ENCODE measurements at regions not wholly inside any gene's neighbourhood (a gene's known extent, or its start where the extent isn't known, plus 50 kb on each side); places are given as distances from the start of the nearest gene placed in this dataset.

DNA sequence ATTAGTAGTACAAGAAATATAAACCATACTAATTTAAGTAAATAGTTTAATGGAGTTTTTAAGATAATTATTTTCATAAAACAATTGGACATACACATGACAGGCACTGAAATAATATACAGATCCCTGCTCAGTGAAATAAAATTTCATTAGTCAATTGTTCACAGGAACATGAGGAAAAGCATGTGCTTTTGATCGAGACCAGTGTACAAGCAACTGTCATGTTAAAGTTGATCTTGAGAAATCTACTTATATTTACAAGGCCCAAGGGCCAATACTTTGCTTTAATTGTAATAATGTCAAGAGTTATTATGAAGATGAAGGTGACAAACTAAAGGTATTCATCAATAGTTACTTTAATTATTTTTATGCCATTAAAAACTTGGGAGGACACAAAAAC, 792.7 kb upstream of the LUZP2 start:
- DNase-seq: no peak
- WGBS, 3 donors: 68 to 84% (median 83%) methylated on average over 1 of the region's 1 CpG
- intact Hi-C loops (cut with DNase I): no loop called here
- no peak overlapping the region for H3K4me3 ChIP-seq
- ATAC-seq: no peak
- H3K27me3 ChIP-seq (ENCODE audit: insufficient read depth in 3 of 3, low read length in 2 of 3): no peaks in the 10 kb centered on the region
- H3K27ac ChIP-seq: no peak overlapping the region
- H3K36me3 ChIP-seq (ENCODE audit: insufficient read depth in 1 of 2, low read depth in 1 of 2): no peaks in the 10 kb centered on the region
- H3K4me1 ChIP-seq: no peaks in the 10 kb centered on the region
- no peaks in the 10 kb centered on the region for H3K9me3 ChIP-seq
- no peak for TF ChIP-seq CTCF (IDR thresholded peaks at IDR 0.05)

DNA sequence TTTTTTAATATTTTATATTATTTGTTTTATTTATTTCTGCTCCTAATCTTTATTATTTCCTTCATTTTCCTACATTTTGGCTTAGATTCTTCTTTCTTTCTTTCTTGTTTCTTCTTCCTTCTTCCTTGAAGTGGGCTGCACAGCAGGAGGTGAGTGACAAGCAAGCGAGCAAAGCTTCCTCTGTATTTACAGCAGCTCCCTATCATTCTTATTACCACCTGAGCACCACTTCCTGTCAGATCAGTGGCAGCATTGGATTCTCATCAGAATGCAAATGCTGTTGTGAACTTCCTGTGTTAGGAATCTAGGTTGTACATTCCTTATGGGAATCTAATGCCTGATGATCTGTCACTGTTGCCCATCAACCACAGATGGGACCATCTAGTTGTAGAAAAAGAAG, 784.9 kb upstream of the LUZP2 start:
- 63 to 81% (median 71%) methylated on average over 1 of the region's 1 CpG for WGBS, 3 donors
- no peaks in the 10 kb centered on the region for H3K4me1 ChIP-seq

DNA sequence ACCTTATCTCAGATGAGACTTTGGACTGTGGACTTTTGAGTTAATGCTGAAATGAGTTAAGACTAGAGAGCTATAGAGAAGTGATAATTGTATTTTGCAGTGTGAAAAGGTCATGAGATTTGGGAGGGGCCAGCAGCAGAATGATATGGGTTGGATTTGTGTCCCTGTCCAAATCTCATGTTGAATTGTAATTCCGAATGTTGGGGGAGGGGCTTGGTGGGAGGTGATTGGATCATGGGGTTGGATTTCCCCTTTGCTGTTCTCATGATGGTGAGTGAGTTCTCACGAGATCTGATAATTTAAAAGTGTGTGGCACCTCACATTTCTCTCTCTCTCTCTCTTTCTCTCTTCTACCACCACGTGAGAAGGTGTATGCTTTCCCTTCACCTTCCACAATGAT, 777.8 kb upstream of the LUZP2 start:
- intact Hi-C loops (cut with DNase I): no loop called here
- WGBS, 3 donors: 80 to 90% (median 81%) methylated on average over 3 of the region's 3 CpGs
- H3K9me3 ChIP-seq: no peaks in the 10 kb centered on the region
- H3K4me3 ChIP-seq: no peak overlapping the region
- ATAC-seq (no peak), DNase-seq (no peak)
- no peak for TF ChIP-seq CTCF (IDR thresholded peaks at IDR 0.05)
- no peaks in the 10 kb centered on the region for H3K36me3 ChIP-seq (ENCODE audit: insufficient read depth in 1 of 2, low read depth in 1 of 2)
- H3K27ac ChIP-seq: no peak overlapping the region
- H3K4me1 ChIP-seq: no peaks in the 10 kb centered on the region
- no peaks in the 10 kb centered on the region for H3K27me3 ChIP-seq (ENCODE audit: insufficient read depth in 3 of 3, low read length in 2 of 3)

More for the DNA sequence above, 784.9 kb upstream of the LUZP2 start:
- no peak overlapping the region for H3K4me3 ChIP-seq
- TF ChIP-seq CTCF (IDR thresholded peaks at IDR 0.05): no peak
- H3K27ac ChIP-seq: no peak overlapping the region
- no peaks in the 10 kb centered on the region for H3K36me3 ChIP-seq (ENCODE audit: insufficient read depth in 1 of 2, low read depth in 1 of 2)
- no peak for DNase-seq
- no peak for ATAC-seq
- no peaks in the 10 kb centered on the region for H3K9me3 ChIP-seq
- intact Hi-C loops (cut with DNase I): no loop called here
- no peaks in the 10 kb centered on the region for H3K27me3 ChIP-seq (ENCODE audit: insufficient read depth in 3 of 3, low read length in 2 of 3)

DNA sequence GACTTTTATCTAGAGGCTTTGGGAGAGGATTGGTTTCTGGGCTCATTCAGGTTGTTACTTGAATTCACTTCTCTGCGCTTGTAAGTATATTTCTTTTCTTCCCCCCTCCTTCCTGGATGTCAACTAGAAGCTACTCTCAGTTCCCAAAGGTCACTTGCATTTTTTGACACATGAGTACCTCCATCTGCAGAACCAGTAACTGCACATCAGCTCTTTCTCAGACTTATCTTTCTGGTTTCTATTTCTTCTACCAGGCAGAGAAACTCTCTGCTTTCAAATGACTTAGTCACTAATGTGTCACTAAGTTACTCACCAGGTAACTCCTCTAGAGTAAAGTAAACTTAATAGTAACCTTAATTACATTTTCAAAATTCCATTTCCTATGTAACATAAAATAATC, 773.0 kb upstream of the LUZP2 start:
- no peaks in the 10 kb centered on the region for H3K36me3 ChIP-seq (ENCODE audit: insufficient read depth in 1 of 2, low read depth in 1 of 2)
- no peak for ATAC-seq
- H3K27me3 ChIP-seq (ENCODE audit: insufficient read depth in 3 of 3, low read length in 2 of 3): no peaks in the 10 kb centered on the region
- no peaks in the 10 kb centered on the region for H3K4me1 ChIP-seq
- no peak for DNase-seq
- intact Hi-C loops (cut with DNase I): no loop called here
- TF ChIP-seq CTCF (IDR thresholded peaks at IDR 0.05): no peak
- WGBS, 3 donors: 77 to 85% (median 82%) methylated on average over 1 of the region's 1 CpG
- no peak overlapping the region for H3K4me3 ChIP-seq
- H3K27ac ChIP-seq: no peak overlapping the region
- H3K9me3 ChIP-seq: no peaks in the 10 kb centered on the region

GRCh38 chr11:23725752-23726151, 771.1 kb upstream of the LUZP2 start:
- intact Hi-C loops (cut with DNase I): no loop called here
- Histone ChIP-seq H3K4me3 (no peak overlapping the region), H3K27ac (no peak overlapping the region), H3K36me3 (ENCODE audit: insufficient read depth in 1 of 2, low read depth in 1 of 2) (no peaks in the 10 kb centered on the region), H3K9me3 (no peaks in the 10 kb centered on the region), H3K4me1 (no peaks in the 10 kb centered on the region), H3K27me3 (ENCODE audit: insufficient read depth in 3 of 3, low read length in 2 of 3) (no peaks in the 10 kb centered on the region)
- no peak for TF ChIP-seq CTCF (IDR thresholded peaks at IDR 0.05)
- DNase-seq (no peak), ATAC-seq (no peak)
- WGBS, 3 donors: 31 to 46% (median 38%) methylated on average over 5 of the region's 5 CpGs
